Activated CD8-positive, alpha-beta T cell treated with anti-CD3 and anti-CD28 coated beads for 36 hours (primary cell): ENCODE measurements at regions not wholly inside any gene's neighbourhood (a gene's known extent, or its start where the extent isn't known, plus 50 kb on each side); places are given as distances from the start of the nearest gene placed in this dataset.

ENCODE experiments used
- ATAC-seq: fragments of 200-7000 bp; cut with Tn5 transposase; one replicate; pipeline ENCODE4 v1.10.0; 2021; ENCODE audit warnings: mild to moderate bottlenecking, moderate library complexity
- CTCF ChIA-PET: fragments of 350-600 bp; sonication (Branson Sonifier 250); formaldehyde crosslinking; loops from one replicate; lab custom pipeline; 2021; ENCODE audit warnings: antibody characterized with exemption; lab: Charles Lee
- POLR2A ChIA-PET: fragments of 350-600 bp; sonication (Branson Sonifier 250); formaldehyde crosslinking; loops from one replicate; lab custom pipeline; 2021; ENCODE audit warnings: antibody characterized with exemption; lab: Charles Lee
- DNase-seq: peaks from one replicate; pipeline ENCODE4 v3.0.0-alpha.2; 2020
- H3K27ac Mint-ChIP-seq: one replicate; pipeline ENCODE4 v1.8.0; 2021; ENCODE audit warnings: mild to moderate bottlenecking, mixed read lengths
- H3K27me3 Mint-ChIP-seq: one replicate; pipeline ENCODE4 v1.8.0; 2021; ENCODE audit warnings: mixed read lengths
- H3K36me3 Mint-ChIP-seq: one replicate; pipeline ENCODE4 v1.8.0; 2021; ENCODE audit warnings: low read depth, mixed read lengths
- H3K4me1 Mint-ChIP-seq: one replicate; pipeline ENCODE4 v1.8.0; 2021; ENCODE audit warnings: low read depth, mixed read lengths
- H3K4me3 Mint-ChIP-seq: one replicate; pipeline ENCODE4 v1.8.0; 2021; ENCODE audit warnings: mild to moderate bottlenecking, moderate library complexity, mixed read lengths
- H3K9me3 Mint-ChIP-seq: one replicate; pipeline ENCODE4 v1.8.0; 2021; ENCODE audit warnings: mixed read lengths
- intact Hi-C: fragments of 100-400 bp; cut with micrococcal nuclease; formaldehyde crosslinking; loops from one replicate; pipeline ENCODE4 v1.10.0; 2022
- TF ChIP-seq, protein P1 (sequence below): fragments of 200-600 bp; IDR thresholded peaks from one replicate; pipeline ENCODE4 v1.8.0; 2022; ENCODE audit warnings: antibody characterized with exemption, mild to moderate bottlenecking

- Mint-ChIP-seq H3K9me3 (no peaks in the 10 kb centered on the region), H3K27me3 (peaks cover 2% of the 10 kb centered on the region), H3K4me3 (no peak overlapping the region), H3K4me1 (no peaks in the 10 kb centered on the region), H3K36me3 (no peaks in the 10 kb centered on the region), H3K27ac (no peak overlapping the region)
- DNase-seq (no peak), ATAC-seq (no peak)
- ChIA-PET POLR2A (no interaction called here), CTCF (no interaction called here)
- intact Hi-C loops = no loop called here
- TF ChIP-seq, protein P1, sequence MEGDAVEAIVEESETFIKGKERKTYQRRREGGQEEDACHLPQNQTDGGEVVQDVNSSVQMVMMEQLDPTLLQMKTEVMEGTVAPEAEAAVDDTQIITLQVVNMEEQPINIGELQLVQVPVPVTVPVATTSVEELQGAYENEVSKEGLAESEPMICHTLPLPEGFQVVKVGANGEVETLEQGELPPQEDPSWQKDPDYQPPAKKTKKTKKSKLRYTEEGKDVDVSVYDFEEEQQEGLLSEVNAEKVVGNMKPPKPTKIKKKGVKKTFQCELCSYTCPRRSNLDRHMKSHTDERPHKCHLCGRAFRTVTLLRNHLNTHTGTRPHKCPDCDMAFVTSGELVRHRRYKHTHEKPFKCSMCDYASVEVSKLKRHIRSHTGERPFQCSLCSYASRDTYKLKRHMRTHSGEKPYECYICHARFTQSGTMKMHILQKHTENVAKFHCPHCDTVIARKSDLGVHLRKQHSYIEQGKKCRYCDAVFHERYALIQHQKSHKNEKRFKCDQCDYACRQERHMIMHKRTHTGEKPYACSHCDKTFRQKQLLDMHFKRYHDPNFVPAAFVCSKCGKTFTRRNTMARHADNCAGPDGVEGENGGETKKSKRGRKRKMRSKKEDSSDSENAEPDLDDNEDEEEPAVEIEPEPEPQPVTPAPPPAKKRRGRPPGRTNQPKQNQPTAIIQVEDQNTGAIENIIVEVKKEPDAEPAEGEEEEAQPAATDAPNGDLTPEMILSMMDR = no peak
Observed at GRCh38 chr13:22287343-22287920, 616.6 kb downstream of the FGF9 start.

- peaks cover 2% of the 10 kb centered on the region for H3K27me3 Mint-ChIP-seq
- no peak overlapping the region for H3K27ac Mint-ChIP-seq
- ATAC-seq (no peak), DNase-seq (no peak)
- intact Hi-C loops = no loop called here
- no peaks in the 10 kb centered on the region for H3K4me1 Mint-ChIP-seq
- ChIA-PET POLR2A (no interaction called here), CTCF (no interaction called here)
- no peaks in the 10 kb centered on the region for H3K36me3 Mint-ChIP-seq
- no peak overlapping the region for H3K4me3 Mint-ChIP-seq
- no peaks in the 10 kb centered on the region for H3K9me3 Mint-ChIP-seq
- TF ChIP-seq, protein P1 = no peak
Observed at GRCh38 chr13:22288496-22288895, 617.6 kb downstream of the FGF9 start.

GRCh38 chr13:22289711-22290110 is 618.8 kb downstream of the FGF9 start:
- H3K4me1 Mint-ChIP-seq = no peaks in the 10 kb centered on the region
- H3K9me3 Mint-ChIP-seq = no peaks in the 10 kb centered on the region
- intact Hi-C loops = no loop called here
- ChIA-PET CTCF (no interaction called here), POLR2A (no interaction called here)
- no peak overlapping the region for H3K27ac Mint-ChIP-seq
- no peaks in the 10 kb centered on the region for H3K36me3 Mint-ChIP-seq
- peaks cover 2% of the 10 kb centered on the region for H3K27me3 Mint-ChIP-seq
- no peak overlapping the region for H3K4me3 Mint-ChIP-seq
- TF ChIP-seq, protein P1 = no peak
- ATAC-seq = no peak
- no peak for DNase-seq

GRCh38 chr13:22298530-22298929 is 627.7 kb downstream of the FGF9 start:
- TF ChIP-seq, protein P1 = no peak
- no peak overlapping the region for H3K27ac Mint-ChIP-seq
- H3K27me3 Mint-ChIP-seq = peaks cover 2% of the 10 kb centered on the region
- DNase-seq (no peak), ATAC-seq (no peak)
- intact Hi-C loops = no loop called here
- POLR2A ChIA-PET = no interaction called here
- H3K4me3 Mint-ChIP-seq = no peak overlapping the region
- H3K4me1 Mint-ChIP-seq = peaks cover 3% of the 10 kb centered on the region
- CTCF ChIA-PET = no interaction called here
- H3K9me3 Mint-ChIP-seq = peaks cover 11% of the 10 kb centered on the region
- no peaks in the 10 kb centered on the region for H3K36me3 Mint-ChIP-seq

DNA sequence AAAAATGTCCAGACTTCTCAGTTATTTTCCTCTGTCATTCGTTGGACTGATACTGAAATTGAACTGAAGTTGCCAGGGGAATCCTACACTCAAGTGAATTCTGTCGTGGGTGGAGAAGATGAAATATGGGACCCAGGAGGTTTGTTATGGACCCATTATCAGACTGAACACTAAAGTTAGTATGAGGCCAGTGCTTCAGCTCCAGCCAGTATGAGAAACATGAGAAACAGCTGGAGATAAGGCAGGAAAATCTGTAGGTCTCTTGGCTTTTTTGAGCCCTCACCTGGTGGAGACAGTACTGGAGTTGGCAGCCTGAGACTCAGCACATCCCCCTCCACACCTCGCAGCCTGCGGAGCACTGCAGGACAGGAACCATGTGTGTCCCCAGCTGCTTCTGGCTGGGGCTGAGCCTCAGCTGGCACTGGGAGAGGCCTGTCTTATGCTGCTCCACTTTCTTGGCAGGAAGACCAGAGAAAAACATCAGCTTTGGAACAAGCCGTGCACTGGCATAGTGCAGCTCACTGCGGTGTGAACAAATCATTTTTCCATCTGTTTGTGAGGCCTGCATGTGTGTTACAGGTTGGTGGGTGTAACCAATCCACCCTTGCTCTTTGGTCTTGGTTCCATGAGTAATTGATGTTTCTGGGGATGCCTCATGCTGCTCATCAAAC is 641.0 kb downstream of the FGF9 start:
- H3K4me1 Mint-ChIP-seq = no peaks in the 10 kb centered on the region
- H3K9me3 Mint-ChIP-seq = peaks cover 16% of the 10 kb centered on the region
- no peak overlapping the region for H3K4me3 Mint-ChIP-seq
- no peak for ATAC-seq
- TF ChIP-seq, protein P1 = no peak
- DNase-seq = no peak
- H3K27ac Mint-ChIP-seq = no peak overlapping the region
- peaks cover 5% of the 10 kb centered on the region for H3K36me3 Mint-ChIP-seq
- intact Hi-C loops = no loop called here
- ChIA-PET CTCF (no interaction called here), POLR2A (no interaction called here)
- peaks cover 1% of the 10 kb centered on the region for H3K27me3 Mint-ChIP-seq
